ENCODE measurements at regions not wholly inside any gene's neighbourhood (a gene's known extent, or its start where the extent isn't known, plus 50 kb on each side); places are given as distances from the start of the nearest gene placed in this dataset.
A peak's percentile ranks its signal among the peaks of the same experiment; 100 is the strongest.

DNA sequence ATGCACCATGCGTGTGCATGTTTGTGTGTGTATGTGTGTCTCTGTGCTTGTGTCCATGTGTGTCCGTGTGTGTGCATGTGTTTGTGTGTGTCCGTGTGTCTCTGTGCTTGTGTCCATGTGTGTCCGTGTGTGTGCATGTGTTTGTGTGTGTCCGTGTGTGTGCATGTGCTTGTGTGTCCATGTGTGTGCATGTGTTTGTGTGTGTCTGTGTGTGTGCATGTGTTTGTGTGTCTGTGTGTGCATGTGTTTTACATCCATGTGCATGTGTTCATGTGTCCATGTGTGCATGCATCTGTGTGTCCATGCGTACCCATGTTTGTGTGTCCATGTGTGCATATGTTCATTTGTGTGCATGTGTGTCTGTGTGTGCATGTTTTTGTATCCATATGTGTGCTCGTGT, 100.5 kb downstream of the LBH start:
- no peak overlapping the region for H2AFZ ChIP-seq (replicated peaks)
- no peaks in the 10 kb centered on the region for H3K9me3 ChIP-seq (ENCODE audit: low read depth)
- no peak overlapping the region for H3K4me2 ChIP-seq
- TF ChIP-seq EZH2phosphoT487 (IDR thresholded peaks at IDR 0.05) (no peak), EZH2 (IDR thresholded peaks at IDR 0.05) (no peak)
- TF ChIP-seq, protein P1, sequence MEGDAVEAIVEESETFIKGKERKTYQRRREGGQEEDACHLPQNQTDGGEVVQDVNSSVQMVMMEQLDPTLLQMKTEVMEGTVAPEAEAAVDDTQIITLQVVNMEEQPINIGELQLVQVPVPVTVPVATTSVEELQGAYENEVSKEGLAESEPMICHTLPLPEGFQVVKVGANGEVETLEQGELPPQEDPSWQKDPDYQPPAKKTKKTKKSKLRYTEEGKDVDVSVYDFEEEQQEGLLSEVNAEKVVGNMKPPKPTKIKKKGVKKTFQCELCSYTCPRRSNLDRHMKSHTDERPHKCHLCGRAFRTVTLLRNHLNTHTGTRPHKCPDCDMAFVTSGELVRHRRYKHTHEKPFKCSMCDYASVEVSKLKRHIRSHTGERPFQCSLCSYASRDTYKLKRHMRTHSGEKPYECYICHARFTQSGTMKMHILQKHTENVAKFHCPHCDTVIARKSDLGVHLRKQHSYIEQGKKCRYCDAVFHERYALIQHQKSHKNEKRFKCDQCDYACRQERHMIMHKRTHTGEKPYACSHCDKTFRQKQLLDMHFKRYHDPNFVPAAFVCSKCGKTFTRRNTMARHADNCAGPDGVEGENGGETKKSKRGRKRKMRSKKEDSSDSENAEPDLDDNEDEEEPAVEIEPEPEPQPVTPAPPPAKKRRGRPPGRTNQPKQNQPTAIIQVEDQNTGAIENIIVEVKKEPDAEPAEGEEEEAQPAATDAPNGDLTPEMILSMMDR (IDR thresholded peaks at IDR 0.05), result no peak
- H3K4me1 ChIP-seq, result peaks cover 12% of the 10 kb centered on the region
- no peak overlapping the region for H3K27ac ChIP-seq
- peaks cover 7% of the 10 kb centered on the region for H3F3A ChIP-seq (ENCODE audit: low read depth)
- H3K27me3 Mint-ChIP-seq (ENCODE audit: insufficient read depth, low read depth), result peaks cover 4% of the 10 kb centered on the region
- peaks cover 4% of the 10 kb centered on the region for H3K9me3 Mint-ChIP-seq
- H3K4me3 Mint-ChIP-seq, result peak overlapping the region; percentile 0
- no peaks in the 10 kb centered on the region for H3K27me3 ChIP-seq
- no peaks in the 10 kb centered on the region for H4K20me1 ChIP-seq (ENCODE audit: low read depth)
- H3K36me3 Mint-ChIP-seq, result no peaks in the 10 kb centered on the region
- no peak overlapping the region for H3K4me3 ChIP-seq
- H3K36me3 ChIP-seq, result no peaks in the 10 kb centered on the region
- DNase-seq (ENCODE audit: low spot score), result no peak
- H3K27ac Mint-ChIP-seq, result peak overlapping the region; percentile 15
- H3K79me2 ChIP-seq (ENCODE audit: low read depth), result no peaks in the 10 kb centered on the region
- no peak overlapping the region for H3K9ac ChIP-seq
- H3K4me1 Mint-ChIP-seq, result peaks cover 5% of the 10 kb centered on the region

DNA sequence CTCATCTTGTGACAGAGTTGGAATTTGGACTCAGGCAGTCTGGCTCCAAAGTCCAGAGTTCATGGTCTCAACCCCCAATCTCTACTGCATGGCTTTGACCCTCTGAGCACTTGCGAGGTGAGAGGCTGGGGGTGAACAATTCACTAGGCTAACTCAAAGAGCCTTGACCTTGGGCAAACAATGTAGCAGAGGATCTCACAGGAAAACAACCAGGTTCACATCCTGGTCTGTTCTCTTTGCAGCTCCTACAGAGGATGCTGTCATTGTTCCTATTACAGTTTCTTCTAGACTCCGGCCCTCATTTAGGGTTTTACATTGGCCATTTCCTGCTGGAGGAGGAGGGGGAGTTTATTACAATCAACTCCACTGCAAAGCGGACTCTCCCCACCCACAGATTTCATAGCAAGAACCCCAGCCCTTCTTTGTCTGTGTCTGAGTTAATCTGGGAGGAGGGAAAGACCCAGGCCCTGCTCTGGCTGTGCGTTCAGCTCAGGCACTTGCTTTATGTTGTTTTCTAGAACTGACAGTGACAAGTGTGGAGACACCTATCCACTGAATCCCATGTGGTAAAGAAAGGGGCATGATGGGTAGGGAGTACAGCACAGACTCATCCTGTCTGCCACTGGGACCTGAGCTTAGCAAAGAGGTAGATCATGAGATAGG, 101.6 kb downstream of the LBH start:
- Histone ChIP-seq H3F3A (ENCODE audit: low read depth) (peaks cover 7% of the 10 kb centered on the region), H3K4me3 (no peak overlapping the region)
- H3K27ac Mint-ChIP-seq, result no peak overlapping the region

DNA sequence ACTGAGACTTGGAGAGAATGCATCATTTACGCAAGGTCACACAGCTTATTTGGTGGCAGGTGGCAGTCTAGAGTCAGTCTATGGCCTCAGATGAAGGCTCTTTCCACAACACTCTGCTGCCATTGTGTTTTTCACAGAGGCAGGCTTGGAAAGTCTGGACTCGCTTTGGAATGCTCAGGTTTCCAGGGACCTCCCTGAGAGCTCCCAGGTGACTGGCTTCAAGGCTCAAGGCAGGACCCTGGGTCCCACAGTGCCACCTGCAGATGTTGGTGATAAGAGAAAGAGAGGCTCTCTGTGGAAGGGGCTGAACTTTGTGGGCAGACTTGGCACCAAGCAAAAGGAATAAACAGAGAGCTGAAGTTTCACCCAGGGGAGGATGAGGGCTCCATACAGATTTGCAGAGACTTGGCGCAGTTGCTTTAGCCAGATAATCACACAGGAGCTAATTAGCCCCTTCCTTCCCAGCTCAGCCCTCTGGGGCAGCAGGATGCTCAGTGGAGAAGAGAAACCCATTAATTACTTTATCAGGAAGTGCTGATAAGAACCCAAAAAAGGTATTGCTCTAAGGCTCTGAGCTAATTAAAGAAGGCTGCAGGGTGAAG, 103.5 kb downstream of the LBH start:
- H3K4me3 Mint-ChIP-seq, result no peak overlapping the region
- Histone ChIP-seq H3K4me1 (peaks cover 12% of the 10 kb centered on the region), H3K27me3 (no peaks in the 10 kb centered on the region), H3K79me2 (ENCODE audit: low read depth) (no peaks in the 10 kb centered on the region), H3K4me3 (no peak overlapping the region), H4K20me1 (ENCODE audit: low read depth) (no peaks in the 10 kb centered on the region), H3K27ac (no peak overlapping the region), H3K9ac (no peak overlapping the region), H3K9me3 (ENCODE audit: low read depth) (no peaks in the 10 kb centered on the region), H2AFZ (replicated peaks) (no peak overlapping the region), H3F3A (ENCODE audit: low read depth) (peaks cover 7% of the 10 kb centered on the region), H3K4me2 (peak overlapping the region; percentile 42), H3K36me3 (no peaks in the 10 kb centered on the region)
- peaks cover 4% of the 10 kb centered on the region for H3K9me3 Mint-ChIP-seq
- TF ChIP-seq, protein P1 (IDR thresholded peaks at IDR 0.05), result peak; percentile 22
- no peak for TF ChIP-seq EZH2phosphoT487 (IDR thresholded peaks at IDR 0.05)
- H3K4me1 Mint-ChIP-seq, result peaks cover 5% of the 10 kb centered on the region
- peak; percentile 20 for DNase-seq (ENCODE audit: low spot score)
- no peaks in the 10 kb centered on the region for H3K36me3 Mint-ChIP-seq
- H3K27me3 Mint-ChIP-seq (ENCODE audit: insufficient read depth, low read depth), result peaks cover 4% of the 10 kb centered on the region
- H3K27ac Mint-ChIP-seq, result no peak overlapping the region

More for the DNA sequence above, 101.6 kb downstream of the LBH start:
- Histone ChIP-seq H3K9me3 (ENCODE audit: low read depth) (no peaks in the 10 kb centered on the region), H3K9ac (no peak overlapping the region), H3K27me3 (no peaks in the 10 kb centered on the region), H2AFZ (replicated peaks) (no peak overlapping the region), H4K20me1 (ENCODE audit: low read depth) (no peaks in the 10 kb centered on the region), H3K4me2 (no peak overlapping the region), H3K4me1 (peaks cover 12% of the 10 kb centered on the region), H3K79me2 (ENCODE audit: low read depth) (no peaks in the 10 kb centered on the region), H3K36me3 (no peaks in the 10 kb centered on the region), H3K27ac (no peak overlapping the region)
- Mint-ChIP-seq H3K9me3 (peaks cover 4% of the 10 kb centered on the region), H3K36me3 (no peaks in the 10 kb centered on the region), H3K27me3 (ENCODE audit: insufficient read depth, low read depth) (peaks cover 4% of the 10 kb centered on the region), H3K4me3 (no peak overlapping the region), H3K4me1 (peaks cover 5% of the 10 kb centered on the region)
- TF ChIP-seq EZH2 (IDR thresholded peaks at IDR 0.05), result no peak
- TF ChIP-seq, protein P1 (IDR thresholded peaks at IDR 0.05), result no peak
- no peak for TF ChIP-seq EZH2phosphoT487 (IDR thresholded peaks at IDR 0.05)
- DNase-seq (ENCODE audit: low spot score), result no peak
